Left ventricle myocardium inferior (tissue), 1 donor: ENCODE measurements at regions not wholly inside any gene's neighbourhood (a gene's known extent, or its start where the extent isn't known, plus 50 kb on each side); places are given as distances from the start of the nearest gene placed in this dataset.

Source experiments
- DNase-seq: peaks from one replicate; pipeline ENCODE4 v3.0.0-alpha.2; 2020
- H3K27ac ChIP-seq: fragments of 200-600 bp; replicated peaks from 2 replicates; pipeline ENCODE4 v1.8.0; 2021
- H3K27me3 ChIP-seq: fragments of 200-600 bp; 2 replicates; pipeline ENCODE4 v1.8.0; 2021; ENCODE audit warnings: low read depth
- H3K36me3 ChIP-seq: fragments of 200-600 bp; 2 replicates; pipeline ENCODE4 v1.8.0; 2021
- H3K4me1 ChIP-seq: fragments of 200-600 bp; 2 replicates; pipeline ENCODE4 v1.8.0; 2021
- H3K4me3 ChIP-seq: fragments of 200-600 bp; 2 replicates; pipeline ENCODE4 v1.8.0; 2021; ENCODE audit warnings: mild to moderate bottlenecking, moderate library complexity
- H3K9me3 ChIP-seq: fragments of 200-600 bp; replicated peaks from 2 replicates; pipeline ENCODE4 v1.8.0; 2021
- CTCF ChIP-seq: fragments of 200-600 bp; IDR thresholded peaks from 2 replicates; pipeline ENCODE4 v1.8.0; 2021; ENCODE audit warnings: antibody characterized with exemption, mild to moderate bottlenecking, borderline replicate concordance
- intact Hi-C: fragments of 100-400 bp; cut with micrococcal nuclease; formaldehyde crosslinking; loops from one replicate; pipeline ENCODE4 v1.11.0; 2022
- donor health status: DM: no; HTN: yes; CAD: no; lungs with severe emphysema.

DNA sequence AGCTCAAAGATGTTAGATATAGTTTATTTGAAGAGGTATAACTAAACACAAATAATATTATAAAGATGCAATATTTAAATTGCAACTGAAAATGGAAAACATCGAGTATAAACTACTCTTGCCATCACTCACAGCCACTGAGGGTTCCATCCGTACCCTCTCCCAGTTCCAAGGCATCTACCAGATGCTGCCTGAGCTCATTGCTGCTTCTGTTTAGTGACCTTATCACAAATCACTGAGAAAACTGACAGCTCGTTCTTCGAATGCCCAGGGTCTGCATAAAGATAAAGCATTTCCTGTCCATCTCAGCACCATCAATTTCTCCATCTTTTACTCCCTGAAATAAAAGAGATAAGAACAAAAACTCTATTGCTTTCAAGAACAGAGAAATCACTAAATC, 391.7 kb upstream of the NWD2 start:
- no peak for TF ChIP-seq CTCF

DNA sequence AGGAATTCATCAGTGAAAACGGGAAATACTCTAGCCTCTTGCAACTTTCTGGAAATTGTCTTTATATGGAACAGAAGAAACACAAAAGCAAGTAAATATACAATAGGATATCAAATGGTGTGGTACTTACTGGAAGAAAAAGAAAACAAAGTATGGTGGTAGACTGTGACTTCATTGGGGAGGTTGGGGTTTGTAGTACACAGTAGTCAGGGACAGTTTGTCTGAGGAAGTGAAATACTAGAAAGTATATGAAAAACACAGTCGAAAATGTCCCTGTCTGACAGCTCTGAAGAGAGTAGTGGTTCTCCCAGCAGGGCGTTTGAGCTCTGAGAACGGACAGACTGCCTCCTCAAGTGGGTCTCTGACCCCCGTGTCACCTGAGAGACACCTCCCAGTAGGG, 390.0 kb upstream of the NWD2 start:
- no peak overlapping the region for H3K27ac ChIP-seq
- peaks cover 6% of the 10 kb centered on the region for H3K9me3 ChIP-seq
- H3K4me1 ChIP-seq, result no peaks in the 10 kb centered on the region
- no peaks in the 10 kb centered on the region for H3K36me3 ChIP-seq
- no peak for DNase-seq
- no peak for TF ChIP-seq CTCF
- intact Hi-C loops, result no loop called here
- no peak overlapping the region for H3K4me3 ChIP-seq
- H3K27me3 ChIP-seq, result no peaks in the 10 kb centered on the region

More for the DNA sequence above, 391.7 kb upstream of the NWD2 start:
- Histone ChIP-seq H3K4me1 (no peaks in the 10 kb centered on the region), H3K36me3 (no peaks in the 10 kb centered on the region), H3K27ac (no peak overlapping the region), H3K9me3 (no peaks in the 10 kb centered on the region), H3K27me3 (no peaks in the 10 kb centered on the region), H3K4me3 (no peak overlapping the region)
- no peak for DNase-seq
- intact Hi-C loops, result no loop called here

- Histone ChIP-seq H3K36me3 (no peaks in the 10 kb centered on the region), H3K4me3 (no peak overlapping the region), H3K9me3 (peaks cover 7% of the 10 kb centered on the region), H3K27me3 (no peaks in the 10 kb centered on the region), H3K4me1 (no peaks in the 10 kb centered on the region), H3K27ac (no peak overlapping the region)
- no peak for TF ChIP-seq CTCF
- intact Hi-C loops, result no loop called here
- DNase-seq, result no peak
Measured at GRCh38 chr4:36863601-36864000, 380.9 kb upstream of the NWD2 start.

GRCh38 chr4:36870121-36870520, 374.4 kb upstream of the NWD2 start:
- intact Hi-C loops, result no loop called here
- no peaks in the 10 kb centered on the region for H3K27me3 ChIP-seq
- TF ChIP-seq CTCF, result no peak
- no peaks in the 10 kb centered on the region for H3K4me1 ChIP-seq
- H3K4me3 ChIP-seq, result no peak overlapping the region
- H3K27ac ChIP-seq, result no peak overlapping the region
- H3K36me3 ChIP-seq, result no peaks in the 10 kb centered on the region
- no peaks in the 10 kb centered on the region for H3K9me3 ChIP-seq
- no peak for DNase-seq

- no peaks in the 10 kb centered on the region for H3K4me1 ChIP-seq
- H3K9me3 ChIP-seq, result no peaks in the 10 kb centered on the region
- no peak for DNase-seq
- TF ChIP-seq CTCF, result no peak
- H3K36me3 ChIP-seq, result no peaks in the 10 kb centered on the region
- no peak overlapping the region for H3K4me3 ChIP-seq
- intact Hi-C loops, result no loop called here
- no peaks in the 10 kb centered on the region for H3K27me3 ChIP-seq
- H3K27ac ChIP-seq, result no peak overlapping the region
Measured at GRCh38 chr4:36872679-36873078, 371.9 kb upstream of the NWD2 start.

DNA sequence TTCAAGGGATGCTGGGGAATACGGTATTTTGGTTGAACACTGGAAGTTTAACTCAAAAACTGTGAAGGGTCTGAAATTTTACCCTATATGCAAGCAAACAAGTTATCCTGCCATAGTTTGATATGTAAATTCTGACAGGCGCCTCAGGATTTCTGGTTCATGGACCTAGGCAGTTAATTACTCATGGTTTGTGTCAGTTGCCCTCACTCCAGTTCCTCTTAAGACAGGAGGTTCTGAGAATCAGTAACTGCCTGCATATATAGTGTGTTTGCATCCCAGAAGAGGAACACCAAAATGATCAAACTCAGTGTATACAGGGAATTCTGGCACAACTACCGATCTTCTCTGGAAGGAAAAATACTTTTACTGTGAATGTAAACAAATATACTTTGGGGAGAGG, 360.4 kb upstream of the NWD2 start:
- H3K4me3 ChIP-seq, result no peak overlapping the region
- intact Hi-C loops, result no loop called here
- H3K27ac ChIP-seq, result no peak overlapping the region
- H3K27me3 ChIP-seq, result no peaks in the 10 kb centered on the region
- no peak for DNase-seq
- no peak for TF ChIP-seq CTCF
- no peaks in the 10 kb centered on the region for H3K4me1 ChIP-seq
- H3K9me3 ChIP-seq, result peaks cover 29% of the 10 kb centered on the region
- no peaks in the 10 kb centered on the region for H3K36me3 ChIP-seq
